ENCODE measurements at regions not wholly inside any gene's neighbourhood (a gene's known extent, or its start where the extent isn't known, plus 50 kb on each side); places are given as distances from the start of the nearest gene placed in this dataset.
"Not testable (repeated sequence)": the region's sequence is repeated elsewhere in the genome, so short reads cannot be mapped to it uniquely, and the experiment has no call there.

DNA sequence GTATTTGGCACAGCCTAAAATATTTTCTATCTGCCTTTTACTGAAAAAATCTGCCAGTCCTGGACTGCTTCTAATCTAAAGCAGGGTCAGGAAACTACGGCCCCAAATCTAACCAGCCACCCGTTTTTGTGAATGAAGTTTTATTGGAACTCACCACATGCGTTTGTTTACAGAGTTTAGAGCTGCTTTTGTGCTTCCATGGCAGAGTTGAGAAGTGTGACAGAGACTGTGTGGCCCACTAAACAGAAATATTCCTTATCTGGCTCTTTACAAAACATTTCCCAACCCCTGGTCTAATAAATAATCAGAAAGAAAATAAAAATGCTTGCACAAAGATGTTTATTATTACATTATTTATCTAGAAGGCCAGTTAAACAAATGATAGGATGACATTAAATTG lies 110.2 kb downstream of the COPRS start:
- DNase-seq: no peak

DNA sequence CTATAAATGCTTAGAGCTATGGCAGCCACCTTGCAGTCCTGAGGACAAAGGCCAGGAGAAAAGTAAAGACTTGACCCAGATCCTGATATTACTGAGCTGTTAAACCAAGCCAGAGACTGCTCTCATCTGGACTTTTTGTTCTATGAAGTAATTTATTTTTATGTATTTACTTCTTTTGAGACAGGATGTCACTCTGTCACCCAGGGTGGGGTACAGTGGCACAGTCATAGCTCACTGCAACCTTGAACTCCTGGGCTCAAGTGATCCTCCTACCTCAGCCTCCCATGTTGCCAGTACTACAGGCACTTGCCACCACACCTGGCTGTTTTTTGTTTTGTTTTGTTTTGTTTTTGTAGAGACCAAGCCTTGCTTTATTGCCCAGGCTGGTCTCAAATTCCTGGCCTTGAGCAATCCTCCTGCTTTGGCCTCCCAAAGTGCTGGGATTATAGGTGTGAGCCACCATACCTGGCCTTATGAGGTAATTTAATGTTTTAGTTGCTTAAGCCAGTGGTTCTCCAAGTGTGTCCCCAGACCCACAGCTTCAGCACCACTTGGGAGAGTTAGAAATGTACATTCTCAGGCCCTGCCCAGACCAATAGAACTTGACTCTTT lies 112.1 kb downstream of the COPRS start:
- no peak for DNase-seq

DNA sequence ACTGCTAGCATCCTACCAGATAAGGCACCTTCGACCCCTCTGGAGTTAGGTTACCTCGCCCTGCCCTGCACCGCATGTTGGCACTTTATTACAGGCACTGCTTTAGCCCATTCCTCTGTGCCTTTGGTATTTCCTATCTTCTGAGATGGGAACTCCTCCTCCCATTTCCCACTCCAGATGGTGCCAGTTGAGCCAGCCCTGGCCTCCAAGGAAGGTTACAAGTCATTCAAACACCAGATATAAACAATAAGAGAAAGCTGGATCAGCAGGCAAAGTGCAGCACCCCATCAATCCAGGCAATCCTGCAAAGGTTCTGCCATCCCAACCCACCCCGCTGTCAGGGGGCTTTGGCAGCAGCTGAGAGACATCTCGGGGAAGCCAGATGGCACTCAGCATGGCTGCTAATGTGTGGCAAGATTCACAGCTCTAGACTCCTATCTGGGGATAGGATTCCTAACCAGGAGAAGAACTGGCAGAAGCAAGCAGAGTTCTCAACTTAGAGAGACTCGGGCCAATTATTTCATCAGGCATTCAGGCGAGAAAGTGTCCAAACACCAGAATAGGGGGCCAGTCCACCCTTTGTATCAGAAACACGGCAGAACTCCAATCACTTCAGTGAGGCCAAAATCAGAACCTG lies 113.0 kb downstream of the COPRS start:
- no peak for DNase-seq

DNA sequence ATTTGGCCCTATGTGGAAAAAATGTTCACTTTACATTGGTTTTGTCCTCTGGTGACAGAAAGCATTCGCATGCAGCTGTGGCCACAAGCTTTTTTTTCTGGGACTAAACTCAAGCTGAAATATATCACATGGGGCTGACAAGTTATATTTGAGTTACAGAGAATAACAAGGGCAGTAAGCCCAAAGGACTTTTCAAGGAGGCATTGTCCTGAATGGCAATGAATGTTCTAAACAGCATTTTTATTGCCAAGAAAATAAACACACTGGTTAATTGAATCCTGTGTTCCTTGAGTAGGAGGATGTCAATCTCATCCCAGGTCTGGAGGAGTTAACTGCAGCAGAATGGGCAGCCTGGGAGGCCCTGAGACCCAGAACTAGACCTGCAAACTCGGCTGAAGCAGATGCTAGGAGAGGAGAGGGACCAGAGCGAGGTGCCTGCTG lies 114.5 kb downstream of the COPRS start:
- no peak for DNase-seq

DNA sequence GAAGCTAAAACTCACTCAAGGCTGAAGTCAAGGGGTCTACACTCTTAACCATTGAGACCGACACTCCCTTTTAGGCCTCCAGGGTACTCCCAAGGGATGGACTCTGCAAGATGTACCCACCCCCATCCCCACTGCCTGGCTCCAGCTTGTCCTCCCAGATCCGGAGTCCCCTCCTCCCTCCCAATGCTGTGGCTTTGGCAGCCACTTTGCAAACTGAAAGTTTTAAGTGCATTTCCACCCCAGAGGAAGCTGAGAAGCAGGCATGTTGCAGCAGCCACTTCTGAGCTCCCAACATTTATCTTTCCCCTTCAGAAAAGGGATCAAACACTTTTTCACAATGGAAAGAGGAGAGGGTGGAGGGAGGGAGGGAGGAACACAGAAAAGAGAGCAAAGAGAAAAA lies 115.2 kb downstream of the COPRS start:
- no peak for DNase-seq

DNA sequence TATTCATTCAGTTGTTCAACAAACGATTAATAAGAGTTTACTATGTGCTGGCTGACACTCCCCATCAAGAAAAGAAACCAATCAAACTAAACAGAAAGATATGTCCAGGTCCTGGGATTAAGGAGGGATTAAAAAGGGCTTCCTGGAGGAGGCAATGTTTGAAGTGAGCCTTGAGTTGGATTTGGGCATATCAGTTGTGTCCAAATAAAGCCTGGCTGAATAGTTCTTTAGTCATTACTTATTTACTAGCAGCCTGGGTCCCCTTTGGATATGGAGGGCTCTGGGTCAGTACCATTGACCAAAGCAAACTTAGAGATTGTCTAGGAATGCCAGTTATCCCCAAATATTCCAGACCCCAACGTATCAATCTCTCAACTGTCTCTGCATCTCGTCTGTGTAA lies 117.7 kb downstream of the COPRS start:
- no peak for DNase-seq

DNA sequence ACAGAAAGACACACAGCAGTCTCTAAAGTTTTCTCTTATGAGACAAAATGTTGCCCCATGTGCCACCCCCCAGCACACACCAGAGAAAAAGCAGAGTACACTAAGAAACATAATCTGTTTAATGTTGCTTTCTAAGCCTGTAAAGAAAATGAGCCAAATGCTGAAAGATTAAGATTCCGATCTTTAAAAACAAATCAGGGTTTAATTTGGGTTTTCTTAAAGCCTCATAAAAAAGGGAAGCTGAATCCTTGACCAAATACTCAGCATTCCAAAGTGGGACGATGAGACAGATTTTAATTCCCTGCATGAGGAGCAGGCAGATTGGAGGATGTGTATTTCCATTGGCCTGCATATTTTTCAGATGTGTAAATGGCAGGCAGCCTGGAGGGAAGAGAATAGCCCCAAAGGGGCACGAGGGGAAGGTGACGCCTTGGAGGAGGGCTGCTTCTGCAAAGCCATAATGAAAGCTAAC lies 118.4 kb downstream of the COPRS start:
- DNase-seq: peak; percentile 60

DNA sequence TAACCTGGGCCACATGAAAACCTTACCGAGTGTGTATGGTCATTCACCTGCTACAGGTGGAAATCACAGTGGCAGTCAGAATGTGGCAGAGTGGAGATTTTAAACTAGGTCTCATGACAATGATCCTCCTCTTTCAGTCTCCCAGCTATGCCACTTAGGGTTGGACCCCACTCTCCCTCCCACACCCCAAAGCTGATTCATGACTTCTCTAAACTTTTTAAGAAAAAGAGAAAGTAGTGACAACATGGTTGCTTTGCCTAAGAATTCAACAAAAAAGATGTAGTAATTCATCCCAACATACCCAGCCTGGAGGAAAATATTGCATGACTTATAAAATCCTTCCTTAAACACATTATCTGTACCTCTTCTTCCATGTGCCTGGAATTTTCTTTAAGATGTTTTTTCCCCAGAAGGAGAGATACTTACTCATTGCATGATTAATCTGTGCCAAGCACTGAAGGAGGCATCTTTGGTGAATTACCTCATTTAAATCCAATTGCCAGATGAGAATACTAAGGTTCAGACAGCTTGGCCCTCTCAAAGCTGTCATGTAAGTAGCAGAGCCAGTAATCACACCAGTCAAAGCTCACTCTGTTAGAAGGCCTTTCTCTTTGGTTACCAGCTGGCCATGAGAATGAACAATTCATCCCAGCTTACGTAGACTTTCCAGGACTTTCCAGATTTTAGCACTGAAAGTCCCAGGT lies 119.9 kb downstream of the COPRS start:
- DNase-seq: no peak

DNA sequence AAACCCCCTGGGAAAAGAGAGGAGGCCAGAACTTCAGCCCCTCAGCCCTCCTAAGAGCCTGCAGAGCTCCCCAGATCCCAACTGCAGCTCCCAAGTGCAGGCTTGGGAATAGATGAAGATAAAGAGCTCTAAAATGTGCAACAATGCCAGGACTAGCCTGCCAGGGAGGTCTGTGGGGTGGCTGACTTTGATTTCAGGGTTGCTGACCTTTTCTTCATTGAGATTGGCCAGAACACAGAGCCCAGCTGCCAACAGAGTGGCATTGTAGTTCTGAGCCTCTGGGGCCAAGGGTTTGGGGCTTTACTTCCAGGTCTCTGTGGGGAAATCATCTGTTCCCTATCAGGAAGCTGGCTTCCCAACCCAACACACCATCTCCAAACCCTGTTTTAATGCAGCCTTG lies 120.6 kb downstream of the COPRS start:
- no peak for DNase-seq

DNA sequence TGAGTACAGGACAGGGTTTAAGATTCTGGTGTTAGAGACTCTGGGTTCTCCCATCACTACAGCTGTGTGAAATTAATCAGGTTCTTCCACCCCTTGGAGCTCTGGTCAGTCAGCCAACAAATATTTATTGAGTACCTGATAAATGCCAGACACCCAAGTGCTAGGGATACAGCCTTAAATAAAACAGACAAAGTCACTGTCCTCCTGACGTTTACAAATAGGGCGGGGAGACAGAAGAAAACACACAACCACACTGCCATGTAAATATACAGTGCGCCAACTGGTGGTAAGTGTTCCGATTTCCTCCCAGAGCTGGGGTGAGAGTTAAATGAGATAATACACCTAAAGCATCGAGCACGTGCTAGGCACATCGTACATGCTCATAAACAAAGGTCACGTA lies 121.0 kb downstream of the COPRS start:
- DNase-seq: no peak

DNA sequence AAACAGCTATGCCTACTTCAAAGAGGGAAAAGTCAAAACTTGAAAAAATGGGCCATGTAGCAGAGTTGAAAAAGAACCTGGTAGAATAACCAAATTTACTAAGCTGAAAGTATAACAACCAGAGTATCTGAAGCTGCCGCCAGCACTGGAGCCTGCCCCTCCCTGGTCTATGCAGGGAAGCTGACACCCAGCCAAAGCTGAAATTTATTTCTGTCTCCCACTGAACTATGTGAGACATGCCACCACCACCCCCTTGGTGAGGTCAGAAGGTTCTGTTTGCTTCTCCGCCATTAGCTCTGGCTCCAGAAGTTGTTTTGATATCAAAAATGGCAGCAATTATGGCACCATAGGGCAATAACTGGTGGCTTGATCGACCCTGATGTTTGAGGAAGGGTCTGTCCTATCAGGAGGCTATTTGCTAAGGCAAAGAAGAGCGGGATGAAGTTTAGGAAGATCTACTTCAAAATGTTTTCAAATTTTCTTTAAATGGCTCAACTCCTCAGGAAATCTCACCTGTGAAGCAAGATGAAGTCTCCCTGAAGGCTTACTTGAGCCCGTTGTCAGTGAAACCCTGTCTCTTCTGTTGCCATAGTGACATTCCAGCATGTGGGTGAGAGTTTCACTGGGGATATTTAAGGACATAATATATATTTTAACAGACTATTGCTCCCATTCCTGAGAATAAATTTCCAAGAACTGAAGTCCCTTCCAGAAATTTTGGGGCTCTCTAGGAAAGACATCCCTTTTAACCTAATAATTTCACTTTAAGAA lies 122.0 kb downstream of the COPRS start:
- DNase-seq: no peak

DNA sequence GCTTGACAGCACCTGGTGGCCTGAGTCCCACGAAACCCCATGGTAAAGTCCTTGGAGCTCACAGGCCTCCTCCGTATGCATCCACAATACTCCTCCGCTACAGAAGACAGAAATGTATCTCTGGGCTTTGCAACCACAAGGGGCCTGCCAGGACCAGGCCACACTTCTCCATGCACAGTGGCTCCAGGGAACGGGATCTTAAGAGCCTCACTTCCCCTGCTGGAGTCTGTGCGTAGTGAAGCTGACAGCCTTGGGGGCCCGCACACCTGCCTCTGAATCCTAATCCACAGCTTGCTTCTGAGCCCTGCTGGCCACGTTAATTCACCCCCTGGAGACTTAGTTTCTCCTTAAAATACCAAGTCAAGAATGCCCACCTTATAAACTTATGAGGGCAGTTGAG lies 125.7 kb downstream of the COPRS start:
- DNase-seq: no peak

DNA sequence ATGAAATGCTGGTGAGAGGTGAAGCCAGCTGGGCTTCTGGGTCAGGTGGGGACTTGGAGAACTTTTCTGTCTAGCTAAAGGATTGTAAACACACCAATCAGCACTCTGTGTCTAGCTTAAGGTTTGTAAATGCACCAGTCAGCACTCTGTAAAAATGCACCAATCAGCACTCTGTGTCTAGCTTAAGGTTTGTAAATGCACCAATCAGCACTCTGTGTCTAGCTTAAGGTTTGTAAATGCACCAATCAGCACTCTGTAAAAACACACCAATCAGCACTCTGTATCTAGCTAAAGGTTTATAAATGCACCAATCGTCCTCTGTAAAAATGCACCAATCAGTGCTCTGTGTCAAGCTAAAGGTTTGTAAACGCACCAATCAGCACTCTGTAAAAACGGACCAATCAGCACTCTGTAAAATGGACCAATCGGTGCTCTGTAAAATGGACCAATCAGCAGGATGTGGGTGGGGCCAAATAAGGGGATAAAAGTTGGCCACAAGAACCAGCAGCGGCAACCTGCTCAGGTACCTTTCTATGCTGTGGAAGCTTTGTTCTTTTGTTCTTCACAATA lies 127.4 kb downstream of the COPRS start:
- DNase-seq: not testable (repeated sequence)

DNA sequence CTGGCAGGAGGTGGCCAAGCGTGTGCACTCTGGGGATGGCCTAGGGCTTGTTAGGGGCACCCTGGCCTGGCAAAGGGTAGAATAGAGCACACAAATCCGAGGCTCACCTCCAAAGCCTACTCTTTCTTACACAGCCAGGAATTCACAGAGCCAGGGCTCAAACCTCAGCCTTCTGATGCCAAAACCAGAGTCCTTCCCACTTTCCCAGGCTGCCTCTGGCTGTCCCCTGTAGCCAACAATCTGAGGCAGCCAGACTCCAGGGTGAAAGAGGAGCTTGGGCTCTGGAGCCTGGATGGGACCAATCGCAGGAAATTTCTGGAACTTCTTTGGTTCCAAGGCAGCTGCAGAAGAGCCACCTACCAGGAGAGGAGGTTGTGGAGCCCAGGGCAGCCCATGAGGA lies 127.9 kb downstream of the COPRS start:
- no peak for DNase-seq

DNA sequence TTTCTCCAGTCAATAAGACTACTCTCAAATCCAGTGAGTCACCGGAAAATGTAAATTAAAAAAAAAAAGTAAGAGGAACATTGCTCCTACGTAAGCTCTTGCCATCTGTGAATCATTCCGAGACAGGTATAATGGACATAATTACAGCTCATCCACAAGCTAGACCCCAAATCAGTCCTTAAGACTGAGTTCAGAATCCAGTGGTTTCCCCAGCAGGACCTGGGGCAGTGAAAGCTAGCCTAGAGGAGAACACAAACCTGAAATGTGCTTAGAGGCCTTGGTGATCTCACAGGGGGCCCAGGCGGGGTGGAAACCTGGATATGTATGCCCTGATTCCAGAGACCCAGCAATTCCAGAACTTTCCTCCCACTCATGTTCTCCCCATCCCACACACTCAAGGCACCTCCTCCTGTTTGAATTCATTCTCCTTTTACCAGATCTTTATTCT lies 132.0 kb downstream of the COPRS start:
- no peak for DNase-seq

DNA sequence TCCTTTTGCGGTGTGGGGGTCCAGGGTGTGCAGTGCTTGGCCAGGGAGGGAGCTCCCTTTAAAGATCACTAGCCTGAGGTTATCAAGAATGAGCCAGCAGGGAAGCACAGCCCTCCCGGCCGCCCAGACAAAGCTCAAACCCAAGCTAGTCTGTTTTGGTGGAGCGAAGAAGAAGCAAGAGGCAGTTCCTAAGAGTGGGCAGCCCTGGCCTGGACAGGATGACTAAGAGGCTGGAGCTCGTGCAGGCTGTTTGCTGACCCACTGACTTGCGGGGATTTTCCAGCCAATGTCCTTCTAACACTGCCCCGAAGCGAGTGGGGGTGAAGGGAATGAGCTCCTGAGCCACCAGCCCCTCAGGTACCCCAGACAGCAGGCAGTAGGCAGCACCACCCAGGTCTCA lies 134.4 kb downstream of the COPRS start:
- no peak for DNase-seq

DNA sequence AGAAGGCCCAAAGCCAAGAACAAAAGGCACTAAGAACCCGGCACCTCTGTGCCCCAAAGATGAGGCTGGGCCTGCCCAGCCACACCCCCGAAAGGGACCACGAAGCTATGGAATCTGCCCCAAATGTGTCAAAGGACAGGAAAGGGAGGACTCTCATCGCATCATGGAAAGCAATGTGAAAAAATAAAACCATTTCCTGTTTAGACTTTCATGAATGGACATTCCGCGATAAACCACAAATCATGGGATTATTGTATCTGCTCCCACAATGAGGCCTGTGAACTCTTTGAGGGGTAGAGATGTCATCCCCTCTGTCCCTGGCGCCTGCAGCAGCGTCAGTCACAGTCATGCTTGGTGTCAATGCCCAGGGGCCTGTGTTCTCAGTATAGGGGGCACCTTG lies 135.0 kb downstream of the COPRS start:
- DNase-seq: no peak

DNA sequence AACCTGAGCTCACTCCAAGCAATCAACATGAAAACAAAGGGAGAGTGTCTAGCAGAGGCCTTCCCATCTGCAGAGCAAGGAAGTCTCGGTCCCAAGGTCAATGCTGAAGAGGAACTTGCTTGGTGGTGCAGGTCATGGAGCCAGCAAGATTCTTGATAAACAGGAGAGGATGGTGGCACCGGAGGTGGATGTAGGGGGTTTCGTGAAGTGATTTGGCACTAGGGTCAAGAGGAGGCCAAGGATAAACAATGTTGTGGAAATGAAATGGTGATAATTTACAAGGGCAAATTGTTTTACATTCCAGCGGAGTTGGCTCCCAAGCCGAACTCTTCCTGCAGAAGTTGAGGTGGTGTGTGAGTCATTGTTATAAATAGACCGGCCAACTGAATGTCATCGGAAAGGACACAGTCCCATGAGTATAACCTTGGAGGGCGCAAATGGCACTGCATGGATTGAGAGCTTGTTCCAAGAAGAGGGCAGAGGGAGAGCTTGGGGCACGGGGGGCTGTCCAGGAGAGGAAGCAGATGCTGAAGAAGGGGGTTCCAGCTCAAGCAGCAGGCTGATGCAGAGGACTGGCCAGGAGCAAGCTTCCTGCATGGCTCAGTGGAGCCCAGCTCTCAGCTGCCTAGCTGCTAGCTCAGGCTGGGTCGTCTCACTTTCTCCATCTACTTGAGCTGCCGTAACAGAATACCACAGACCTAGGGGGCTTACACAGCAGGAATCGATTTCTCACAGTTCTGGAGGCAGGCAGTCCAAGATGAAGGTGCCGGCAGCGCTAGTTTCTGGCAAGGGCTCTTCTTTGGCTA lies 136.6 kb downstream of the COPRS start:
- no peak for DNase-seq

DNA sequence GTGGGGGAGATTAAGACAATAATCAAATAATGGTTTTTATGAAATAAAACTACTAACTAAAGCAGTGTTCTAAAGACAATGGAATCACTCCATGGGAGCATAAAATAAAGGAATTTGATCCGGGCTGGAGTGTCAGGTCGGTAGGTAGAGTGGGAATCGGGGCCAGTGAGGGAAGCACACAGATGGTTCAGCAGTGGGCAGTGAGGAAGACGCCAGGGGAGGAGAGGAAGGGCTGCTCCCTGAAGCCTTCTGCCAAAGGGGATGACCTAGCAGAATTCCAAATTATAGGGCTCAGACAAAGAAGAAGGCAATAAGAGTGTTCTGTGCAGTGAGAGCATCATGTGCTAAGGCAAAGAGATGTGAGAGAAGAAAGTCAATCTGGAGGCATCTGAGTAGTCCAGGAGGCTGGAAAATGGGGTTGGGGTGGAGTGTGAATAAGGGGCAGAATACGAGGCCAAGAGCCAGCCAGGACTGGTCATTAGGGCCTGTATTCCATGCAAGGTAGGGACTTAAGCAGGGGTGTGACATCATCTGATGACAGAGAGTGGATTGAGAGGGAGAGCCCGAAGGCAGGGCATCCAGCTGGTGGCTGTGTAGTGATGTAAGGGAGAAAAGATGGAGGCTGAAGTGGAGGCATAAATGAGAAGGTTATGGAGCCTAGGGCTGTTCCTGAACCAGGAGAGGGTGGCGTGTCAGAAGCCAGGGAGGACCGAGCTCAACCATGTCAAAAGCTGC lies 137.6 kb downstream of the COPRS start:
- no peak for DNase-seq

DNA sequence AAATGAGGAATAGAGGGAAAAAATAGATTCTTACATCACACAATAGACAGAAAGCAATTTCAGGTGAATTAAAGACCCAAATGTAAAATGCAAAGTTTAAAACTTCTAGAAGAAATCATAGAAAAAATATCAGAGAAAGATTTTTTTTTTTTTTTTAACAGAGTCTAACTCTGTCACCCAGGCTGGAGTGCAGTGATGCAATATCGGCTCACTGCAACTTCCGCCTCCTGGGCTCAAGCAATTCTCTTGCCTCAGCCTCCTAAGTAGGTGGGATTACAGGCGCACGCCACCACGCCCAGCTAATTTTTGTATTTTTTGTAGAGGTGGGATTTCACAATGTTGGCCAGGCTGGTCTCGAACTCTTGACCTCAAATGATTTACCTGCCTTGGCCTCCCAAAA lies 141.8 kb downstream of the COPRS start:
- DNase-seq: not testable (repeated sequence)

DNA sequence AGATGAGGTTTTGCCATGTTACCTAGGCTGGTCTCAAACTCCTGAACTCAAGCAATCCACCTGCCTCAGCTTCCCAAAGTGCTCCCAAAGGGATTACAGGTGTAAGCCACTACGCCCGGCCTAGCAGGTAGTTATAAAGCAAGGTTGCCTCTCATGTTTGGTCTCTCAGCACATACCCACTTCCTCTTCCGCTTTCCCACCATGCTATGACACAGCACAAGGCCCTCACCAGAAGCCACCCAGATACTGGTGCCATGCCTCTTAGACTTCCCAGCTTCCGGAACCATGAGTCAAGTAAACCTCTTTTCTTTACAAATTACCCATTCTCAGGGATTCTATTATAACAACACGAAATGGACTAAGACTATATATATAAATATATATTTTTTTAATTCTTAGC lies 143.6 kb downstream of the COPRS start:
- DNase-seq: no peak
